GM18907 (cell line): ENCODE measurements at regions not wholly inside any gene's neighbourhood (a gene's known extent, or its start where the extent isn't known, plus 50 kb on each side); places are given as distances from the start of the nearest gene placed in this dataset.

Source experiments
- ATAC-seq: cut with Tn5 transposase; IDR thresholded peaks from one replicate; pipeline ENCODE4 v1.9.1; 2021; ENCODE audit warnings: mild to moderate bottlenecking, moderate library complexity; ENCODE audit not compliant: unreplicated experiment

DNA sequence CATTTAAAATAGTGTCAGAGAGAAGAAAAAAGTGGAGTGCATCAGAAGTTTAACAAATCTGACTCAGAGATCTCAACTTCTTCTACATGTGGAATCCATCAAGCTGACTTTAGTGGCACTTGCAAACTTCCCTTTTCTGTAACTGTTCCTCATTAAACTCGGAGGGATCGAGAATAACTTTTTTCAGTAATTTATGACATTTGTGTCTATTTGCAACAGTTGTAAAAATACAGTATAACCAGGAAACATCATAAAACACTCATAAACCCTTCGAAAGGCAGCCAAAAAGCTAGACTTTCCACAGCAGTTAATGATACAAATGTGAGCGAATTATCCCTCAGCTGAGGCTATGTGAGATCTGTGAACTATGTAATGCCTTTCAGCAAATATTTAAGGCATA is 1936.8 kb upstream of the SEL1L start:
- ATAC-seq: no peak

DNA sequence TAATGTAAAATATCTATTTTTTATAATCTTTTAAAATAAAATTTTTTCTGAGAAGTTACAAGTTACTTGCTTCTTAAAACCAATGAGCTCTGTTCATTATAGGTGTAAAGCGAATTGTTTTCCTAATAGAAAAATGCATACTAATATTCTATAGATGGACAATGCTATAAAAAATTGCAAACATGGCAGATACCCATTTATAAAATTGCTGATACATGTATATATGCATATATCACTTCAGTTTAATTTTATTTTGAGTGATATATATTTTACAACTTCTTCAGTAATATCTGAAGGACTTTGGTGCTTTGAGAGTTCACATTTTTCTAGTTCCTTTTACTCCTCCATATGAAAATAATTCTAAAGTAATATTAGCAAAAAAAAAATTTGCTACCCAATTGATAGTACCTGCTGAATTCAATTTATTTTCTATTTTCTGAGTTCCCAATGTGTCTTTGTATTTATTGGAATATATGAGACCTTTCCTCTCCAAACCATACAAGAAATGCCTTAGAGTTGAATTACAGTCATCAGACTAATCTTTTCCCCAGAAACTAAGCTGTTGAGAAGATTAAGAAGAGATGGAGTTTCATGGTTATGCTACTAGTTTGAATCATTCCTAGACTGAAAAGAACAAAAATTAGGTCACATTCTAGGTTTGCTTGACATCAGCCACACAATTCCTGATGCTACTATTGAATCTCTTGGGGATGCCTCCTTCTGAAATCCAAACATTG is 1937.5 kb upstream of the SEL1L start:
- no peak for ATAC-seq

GRCh38 chr14:83473416-83474235 is 1940.0 kb upstream of the SEL1L start:
- ATAC-seq: no peak

- no peak for ATAC-seq
Observed at GRCh38 chr14:83478741-83479140, 1945.1 kb upstream of the SEL1L start.

DNA sequence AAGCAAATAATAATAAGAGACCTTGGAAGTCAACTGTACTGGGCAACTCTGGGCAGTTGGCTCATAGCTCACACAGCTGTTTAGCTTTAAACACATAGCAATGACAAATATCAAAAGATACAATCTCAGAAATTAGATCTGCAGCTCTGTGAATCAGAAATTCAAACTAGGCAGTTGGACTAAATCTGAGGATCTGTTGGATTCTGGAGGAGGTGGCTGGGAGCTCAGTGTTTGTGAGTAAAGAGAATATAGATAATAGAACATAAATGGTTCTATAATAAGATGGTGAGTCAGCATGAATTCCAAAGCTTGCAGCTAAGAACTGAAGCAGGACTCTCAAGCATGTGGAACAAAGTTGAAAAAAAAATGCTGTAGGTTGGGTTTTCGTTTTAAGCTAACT is 1949.4 kb upstream of the SEL1L start:
- no peak for ATAC-seq

DNA sequence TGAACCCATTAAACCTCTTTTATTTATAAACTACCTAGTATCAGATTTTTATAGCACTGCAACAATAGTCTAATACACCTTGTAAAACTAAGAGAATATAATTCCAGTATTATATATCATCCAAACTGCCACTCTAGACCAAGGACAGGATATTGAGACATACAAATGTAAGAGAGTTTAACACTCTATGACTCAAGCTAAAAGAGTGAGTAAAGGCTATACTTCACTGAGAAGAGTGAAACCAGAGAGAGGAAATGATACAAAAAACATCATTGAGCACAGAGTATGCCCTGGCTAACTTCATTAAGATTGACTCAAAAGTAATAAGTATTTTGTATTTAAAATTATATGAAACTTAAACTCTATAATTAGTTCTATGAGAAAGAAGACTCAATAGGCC is 1951.9 kb upstream of the SEL1L start:
- no peak for ATAC-seq

DNA sequence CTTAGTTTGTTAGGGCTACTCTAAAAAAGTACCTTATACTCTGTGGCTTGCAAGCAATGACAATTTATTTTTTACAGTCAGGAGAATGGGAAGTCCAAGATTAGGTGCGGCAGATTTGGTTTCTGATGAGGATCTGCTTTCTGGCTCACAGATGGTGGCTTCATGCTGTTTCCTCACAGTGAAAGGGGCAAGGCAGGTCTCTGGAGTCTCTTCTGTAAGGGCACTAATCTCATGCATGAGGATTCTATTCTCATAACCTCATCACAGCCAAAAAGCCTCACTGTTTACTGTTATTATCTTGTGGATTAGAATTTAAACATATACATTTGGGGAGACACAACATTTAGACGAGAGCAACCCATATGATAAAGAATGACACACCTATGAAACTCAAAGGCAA is 1957.4 kb upstream of the SEL1L start:
- ATAC-seq: no peak

- ATAC-seq: no peak
Observed at GRCh38 chr14:83520837-83521236, 1987.2 kb upstream of the SEL1L start.

GRCh38 chr14:83529531-83529930 is 1995.9 kb upstream of the SEL1L start:
- no peak for ATAC-seq

DNA sequence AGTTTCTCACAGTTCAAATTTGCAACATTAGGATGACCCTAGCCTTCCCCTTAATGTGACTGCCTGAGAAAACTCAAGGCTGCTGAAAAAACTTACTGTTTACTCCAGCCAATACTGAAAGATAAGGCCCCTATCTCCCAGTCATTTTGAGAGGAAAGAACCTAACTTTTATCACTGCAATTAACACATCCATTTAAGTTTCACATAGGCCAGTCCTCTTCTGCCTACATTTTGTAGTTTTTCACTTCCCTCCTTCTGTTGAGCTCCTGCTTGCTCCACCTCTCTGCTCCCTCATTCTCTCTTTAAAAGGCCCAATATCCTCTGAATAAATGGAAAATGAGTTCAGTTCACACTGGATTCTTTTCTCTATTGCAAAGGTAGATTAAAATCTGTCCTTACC is 1996.2 kb upstream of the FLRT2 start:
- ATAC-seq: no peak

GRCh38 chr14:83534995-83535394 is 1994.9 kb upstream of the FLRT2 start:
- ATAC-seq: no peak

- no peak for ATAC-seq
Observed at GRCh38 chr14:83535444-83535843, 1994.5 kb upstream of the FLRT2 start.

GRCh38 chr14:83541147-83541546 is 1988.8 kb upstream of the FLRT2 start:
- ATAC-seq: no peak

DNA sequence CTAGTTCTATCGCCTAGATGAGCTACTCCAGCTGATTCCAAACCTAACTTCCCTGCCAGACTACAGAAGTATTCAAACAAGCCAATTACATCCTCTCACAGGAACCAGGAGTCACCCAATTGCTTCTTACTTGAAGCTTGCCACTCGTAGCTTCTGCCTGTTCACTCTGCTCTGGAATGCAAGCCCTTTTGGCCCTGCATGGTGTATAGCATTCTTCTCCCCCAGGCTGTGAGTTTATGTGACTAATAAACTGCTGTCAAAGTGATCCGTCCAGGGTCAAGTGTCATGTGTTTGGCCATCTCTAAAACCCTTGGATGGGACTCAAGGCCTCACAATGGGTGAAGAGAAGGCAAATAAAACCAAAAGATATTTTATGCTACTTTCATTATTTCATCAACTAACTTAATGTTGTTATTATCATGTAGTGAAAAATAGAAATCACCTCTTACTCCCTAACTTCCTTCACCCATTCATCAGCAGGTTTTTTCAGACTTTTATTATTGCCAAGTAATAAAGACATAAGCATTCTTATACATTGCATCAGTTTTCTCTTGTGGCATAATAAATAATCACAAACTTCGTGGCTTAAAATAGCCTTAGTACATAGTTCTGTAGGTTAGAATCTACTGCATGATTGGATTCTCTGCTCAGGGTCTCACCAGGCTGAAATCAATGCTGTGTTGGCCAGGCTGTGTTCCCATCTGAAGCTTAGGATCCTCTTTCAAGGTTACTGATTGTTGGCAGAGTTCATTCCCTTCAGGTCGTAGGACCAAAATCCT is 1981.7 kb upstream of the FLRT2 start:
- ATAC-seq: no peak

DNA sequence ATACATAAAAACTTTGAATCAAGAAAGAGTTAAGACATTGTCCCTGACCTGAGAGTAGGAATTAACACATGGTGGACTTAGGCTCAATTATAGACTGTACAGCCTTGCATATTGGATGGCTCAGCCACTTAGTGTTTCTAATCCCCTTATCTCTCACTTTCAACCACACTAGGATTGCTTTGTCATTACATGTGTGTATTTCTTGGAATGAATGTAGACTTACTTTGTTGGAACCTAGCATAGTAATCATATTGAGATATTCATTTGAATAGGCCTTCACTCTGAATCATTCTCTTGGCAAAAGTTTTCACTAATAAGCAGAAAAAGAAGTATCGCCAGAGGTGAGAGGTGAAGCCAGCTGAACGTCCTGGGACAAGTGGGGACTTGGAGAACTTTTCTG is 1973.9 kb upstream of the FLRT2 start:
- ATAC-seq: no peak

DNA sequence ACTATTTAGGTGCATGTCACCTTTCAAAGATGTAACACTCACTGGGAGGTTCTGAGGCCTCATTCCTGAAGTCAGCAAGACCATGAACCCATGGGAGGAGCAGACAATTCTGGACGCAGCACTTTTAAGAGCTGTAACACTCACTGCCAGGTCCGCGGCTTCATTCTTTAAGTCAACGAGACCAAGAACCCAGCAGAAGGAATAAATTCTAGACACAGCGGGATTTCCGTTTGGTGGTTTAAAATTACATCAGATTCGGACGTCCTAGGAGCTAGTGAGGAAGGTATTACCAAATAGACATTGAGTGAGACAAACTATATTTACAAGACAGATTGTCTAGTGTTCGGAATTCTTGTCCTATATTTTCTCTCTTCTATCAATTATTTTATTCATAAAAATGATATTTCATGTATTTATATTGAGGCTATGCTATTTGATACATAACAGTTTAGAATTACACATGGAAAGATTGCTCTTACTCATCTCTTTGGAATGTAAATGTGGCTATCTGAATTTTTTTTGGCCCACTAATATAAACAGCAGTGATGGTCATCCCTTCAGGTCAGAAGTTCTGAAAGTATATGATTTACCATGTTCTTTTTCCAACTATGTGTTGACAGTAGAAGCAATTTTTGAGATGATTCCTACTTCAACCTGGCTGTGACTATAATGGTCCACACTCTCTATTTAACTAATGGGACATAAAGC is 1973.0 kb upstream of the FLRT2 start:
- no peak for ATAC-seq

DNA sequence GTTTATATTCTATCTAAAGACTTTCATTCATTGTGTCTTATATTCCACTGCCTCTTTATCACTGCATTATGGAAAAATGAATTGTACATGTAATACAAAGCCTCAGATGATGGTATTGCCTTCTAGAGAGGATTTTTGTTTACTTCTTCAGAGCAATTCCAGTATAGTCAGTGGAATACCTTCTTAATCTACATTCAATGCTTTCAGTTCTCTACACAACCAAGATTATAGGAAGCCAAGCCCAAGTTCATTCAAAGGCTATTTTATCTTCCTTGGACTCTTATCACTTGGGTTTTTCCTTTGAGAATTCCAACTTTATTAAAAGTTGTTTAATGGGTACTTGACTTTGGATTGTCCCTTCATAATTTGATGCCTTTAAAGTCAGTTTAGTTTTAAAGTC is 1971.0 kb upstream of the FLRT2 start:
- ATAC-seq: no peak

DNA sequence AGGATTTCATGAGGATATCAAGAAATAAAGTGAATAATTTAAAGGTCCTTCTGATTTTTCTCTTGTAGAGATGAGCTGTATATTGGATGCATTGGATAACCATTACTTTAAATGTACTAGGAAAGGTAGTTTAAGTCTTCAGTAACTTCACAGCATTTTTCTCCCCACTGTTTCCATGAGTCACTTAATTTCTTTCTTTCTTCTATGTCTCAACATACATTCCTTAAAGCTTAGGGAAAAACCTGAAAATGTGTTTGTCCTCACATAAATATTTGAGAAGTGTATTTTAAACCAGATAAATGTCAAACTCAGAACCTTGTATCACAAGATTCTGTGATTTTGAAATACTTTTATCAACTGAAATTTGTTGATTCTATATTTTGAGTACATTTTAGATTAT is 1970.2 kb upstream of the FLRT2 start:
- no peak for ATAC-seq

DNA sequence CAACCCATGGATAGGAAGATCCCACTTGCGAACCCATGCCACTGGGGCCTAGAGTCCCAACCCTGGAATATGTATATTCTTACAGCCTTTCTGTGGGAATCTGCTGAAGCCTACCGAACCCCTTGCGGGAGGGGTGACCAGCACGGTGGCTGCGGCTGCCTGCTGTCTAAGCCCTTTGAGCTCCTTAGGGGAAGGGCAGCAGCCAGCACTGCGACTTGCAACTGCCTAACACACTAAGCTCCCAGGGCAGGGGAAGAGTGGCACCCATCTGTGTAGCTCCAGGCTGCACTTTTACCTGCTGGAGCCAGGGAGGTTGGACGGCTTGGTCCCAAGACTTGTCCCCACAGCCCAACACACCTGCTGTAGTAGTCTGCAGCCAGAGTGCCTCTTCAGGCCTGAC is 1968.7 kb upstream of the FLRT2 start:
- no peak for ATAC-seq

GRCh38 chr14:83566567-83566966 is 1963.4 kb upstream of the FLRT2 start:
- ATAC-seq: no peak

- no peak for ATAC-seq
Observed at GRCh38 chr14:83568141-83568540, 1961.8 kb upstream of the FLRT2 start.
